ENCODE measurements at regions not wholly inside any gene's neighbourhood (a gene's known extent, or its start where the extent isn't known, plus 50 kb on each side); places are given as distances from the start of the nearest gene placed in this dataset.

GRCh38 chr6:8155259-8156012 lies 53.1 kb upstream of the EEF1E1 start (continued):
- TF ChIP-seq ZNF462 (CRISPR knock-in tag; IDR thresholded peaks at IDR 0.05) (no peak), CREB1 (CRISPR knock-in tag; IDR thresholded peaks at IDR 0.05; ENCODE audit: low read depth) (no peak), ZNF114 (CRISPR knock-in tag; IDR thresholded peaks at IDR 0.05) (no peak)

Measured in GM23338 (cell line).